Panc1 (cell line): ENCODE measurements at regions not wholly inside any gene's neighbourhood (a gene's known extent, or its start where the extent isn't known, plus 50 kb on each side); places are given as distances from the start of the nearest gene placed in this dataset.

ENCODE experiments used
- ATAC-seq: fragments of 200-7000 bp; cut with Tn5 transposase; 2 replicates; pipeline ENCODE4 v1.9.1; 2020; ENCODE audit warnings: mild to moderate bottlenecking, moderate library complexity
- BruUV-seq: library from RNA; stranded (reverse); fragments of 400-500 nt; replicated peaks from 2 replicates; lab custom pipeline; 2021; lab: Mats Ljungman, UMichigan
- CTCF ChIA-PET: fragments of 300-600 bp; sonication (Branson Sonifier 250); formaldehyde crosslinking; loops from one replicate; lab custom pipeline; 2022; ENCODE audit warnings: antibody characterized with exemption; lab: Charles Lee
- POLR2A ChIA-PET: fragments of 300-600 bp; sonication (Branson Sonifier 250); formaldehyde crosslinking; loops from one replicate; lab custom pipeline; 2022; ENCODE audit warnings: antibody characterized with exemption; lab: Charles Lee
- DNase-seq: peaks from one replicate; pipeline ENCODE4 v3.0.0-alpha.2; 2010; ENCODE audit warnings: low read depth, low spot score
- H3K27ac ChIP-seq: 2 replicates; pipeline ENCODE4 v1.5.1; 2011; ENCODE audit warnings: mild to moderate bottlenecking, low read length, inconsistent platforms
- H3K27me3 ChIP-seq: fragments of 200-500 bp; sonication (Bioruptor generic); 2 replicates; pipeline ENCODE4 v1.6.0; 2014; ENCODE audit warnings: low read length, inconsistent platforms; ENCODE audit not compliant: control insufficient read depth, insufficient read depth
- H3K36me3 ChIP-seq: fragments of 200-500 bp; sonication (Bioruptor generic); 2 replicates; pipeline ENCODE4 v1.5.1; 2014; ENCODE audit warnings: inconsistent platforms, mild to moderate bottlenecking, low read length, moderate library complexity; ENCODE audit not compliant: control insufficient read depth, insufficient read depth
- H3K4me1 ChIP-seq: 2 replicates; pipeline ENCODE4 v1.5.1; 2011; ENCODE audit warnings: inconsistent platforms, mild to moderate bottlenecking, low read length, moderate library complexity; ENCODE audit not compliant: control insufficient read depth, insufficient read depth
- H3K4me3 ChIP-seq, 2 experiments: 2 replicates each; pipeline ENCODE4 v1.5.1; 2011 to 2012; ENCODE audit warnings: low read depth in 2 of 2, low read length in 2 of 2, mild to moderate bottlenecking in 2 of 2, inconsistent platforms in 1 of 2, moderate library complexity in 1 of 2
- H3K9me3 ChIP-seq: fragments of 200-500 bp; sonication (Bioruptor generic); 2 replicates; pipeline ENCODE4 v1.5.1; 2014; ENCODE audit warnings: low read depth, mild to moderate bottlenecking, inconsistent platforms, low read length, moderate library complexity; ENCODE audit not compliant: control insufficient read depth, insufficient read depth
- POLR2AphosphoS5 ChIP-seq: IDR thresholded peaks from 2 replicates; pipeline ENCODE4 v1.6.1; 2012; ENCODE audit warnings: mild to moderate bottlenecking, low read depth, low read length, moderate library complexity
- SIN3A ChIP-seq: IDR thresholded peaks from 2 replicates; pipeline ENCODE4 v1.6.1; 2012; ENCODE audit warnings: low read depth, mild to moderate bottlenecking, low read length, moderate library complexity, borderline replicate concordance; ENCODE audit not compliant: insufficient read depth
- TCF7L2 ChIP-seq: IDR thresholded peaks from 2 replicates; pipeline ENCODE4 v1.6.1; 2011; ENCODE audit warnings: mild to moderate bottlenecking, low read depth, low read length, inconsistent platforms
- in situ Hi-C: cut with HindIII; loops from 2 replicates; pipeline ENCODE4 v1.10.0; 2016; ENCODE audit warnings: low sequenced_read_pairs, low pct_unique_long_range_greater_than_20kb
- intact Hi-C: fragments of 100-400 bp; cut with micrococcal nuclease; formaldehyde crosslinking; loops from one replicate; pipeline ENCODE4 v1.10.0; 2022; ENCODE audit not compliant: unreplicated experiment
- TF ChIP-seq, protein P1 (sequence below), 2 experiments: IDR thresholded peaks; 2 replicates each; pipeline ENCODE4 v1.6.1; 2011 to 2012; ENCODE audit warnings: low read depth in 2 of 2, control low read depth in 1 of 2, low read length in 1 of 2, mild to moderate bottlenecking in 1 of 2, moderate library complexity in 1 of 2; ENCODE audit not compliant: insufficient read depth in 1 of 2
- TF ChIP-seq, protein P2 (sequence below): fragments of 450-650 bp; IDR thresholded peaks from 2 replicates; pipeline ENCODE4 v1.5.1; 2017; ENCODE audit warnings: mild to moderate bottlenecking

- no TSS peak for BruUV-seq
- TF ChIP-seq TCF7L2: no peak
- TF ChIP-seq, protein P1, sequence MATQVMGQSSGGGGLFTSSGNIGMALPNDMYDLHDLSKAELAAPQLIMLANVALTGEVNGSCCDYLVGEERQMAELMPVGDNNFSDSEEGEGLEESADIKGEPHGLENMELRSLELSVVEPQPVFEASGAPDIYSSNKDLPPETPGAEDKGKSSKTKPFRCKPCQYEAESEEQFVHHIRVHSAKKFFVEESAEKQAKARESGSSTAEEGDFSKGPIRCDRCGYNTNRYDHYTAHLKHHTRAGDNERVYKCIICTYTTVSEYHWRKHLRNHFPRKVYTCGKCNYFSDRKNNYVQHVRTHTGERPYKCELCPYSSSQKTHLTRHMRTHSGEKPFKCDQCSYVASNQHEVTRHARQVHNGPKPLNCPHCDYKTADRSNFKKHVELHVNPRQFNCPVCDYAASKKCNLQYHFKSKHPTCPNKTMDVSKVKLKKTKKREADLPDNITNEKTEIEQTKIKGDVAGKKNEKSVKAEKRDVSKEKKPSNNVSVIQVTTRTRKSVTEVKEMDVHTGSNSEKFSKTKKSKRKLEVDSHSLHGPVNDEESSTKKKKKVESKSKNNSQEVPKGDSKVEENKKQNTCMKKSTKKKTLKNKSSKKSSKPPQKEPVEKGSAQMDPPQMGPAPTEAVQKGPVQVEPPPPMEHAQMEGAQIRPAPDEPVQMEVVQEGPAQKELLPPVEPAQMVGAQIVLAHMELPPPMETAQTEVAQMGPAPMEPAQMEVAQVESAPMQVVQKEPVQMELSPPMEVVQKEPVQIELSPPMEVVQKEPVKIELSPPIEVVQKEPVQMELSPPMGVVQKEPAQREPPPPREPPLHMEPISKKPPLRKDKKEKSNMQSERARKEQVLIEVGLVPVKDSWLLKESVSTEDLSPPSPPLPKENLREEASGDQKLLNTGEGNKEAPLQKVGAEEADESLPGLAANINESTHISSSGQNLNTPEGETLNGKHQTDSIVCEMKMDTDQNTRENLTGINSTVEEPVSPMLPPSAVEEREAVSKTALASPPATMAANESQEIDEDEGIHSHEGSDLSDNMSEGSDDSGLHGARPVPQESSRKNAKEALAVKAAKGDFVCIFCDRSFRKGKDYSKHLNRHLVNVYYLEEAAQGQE (IDR thresholded peaks at IDR 0.05; ENCODE audit: insufficient read depth in 1 of 2, low read depth in 2 of 2, low read length in 1 of 2): no peak
- TF ChIP-seq POLR2AphosphoS5: no peak
- TF ChIP-seq, protein P2, sequence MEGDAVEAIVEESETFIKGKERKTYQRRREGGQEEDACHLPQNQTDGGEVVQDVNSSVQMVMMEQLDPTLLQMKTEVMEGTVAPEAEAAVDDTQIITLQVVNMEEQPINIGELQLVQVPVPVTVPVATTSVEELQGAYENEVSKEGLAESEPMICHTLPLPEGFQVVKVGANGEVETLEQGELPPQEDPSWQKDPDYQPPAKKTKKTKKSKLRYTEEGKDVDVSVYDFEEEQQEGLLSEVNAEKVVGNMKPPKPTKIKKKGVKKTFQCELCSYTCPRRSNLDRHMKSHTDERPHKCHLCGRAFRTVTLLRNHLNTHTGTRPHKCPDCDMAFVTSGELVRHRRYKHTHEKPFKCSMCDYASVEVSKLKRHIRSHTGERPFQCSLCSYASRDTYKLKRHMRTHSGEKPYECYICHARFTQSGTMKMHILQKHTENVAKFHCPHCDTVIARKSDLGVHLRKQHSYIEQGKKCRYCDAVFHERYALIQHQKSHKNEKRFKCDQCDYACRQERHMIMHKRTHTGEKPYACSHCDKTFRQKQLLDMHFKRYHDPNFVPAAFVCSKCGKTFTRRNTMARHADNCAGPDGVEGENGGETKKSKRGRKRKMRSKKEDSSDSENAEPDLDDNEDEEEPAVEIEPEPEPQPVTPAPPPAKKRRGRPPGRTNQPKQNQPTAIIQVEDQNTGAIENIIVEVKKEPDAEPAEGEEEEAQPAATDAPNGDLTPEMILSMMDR: no peak
- no peak for TF ChIP-seq SIN3A
- no peak for ATAC-seq
- Histone ChIP-seq H3K4me3 (no peak overlapping the region), H3K27me3 (no peaks in the 10 kb centered on the region), H3K27ac (no peak overlapping the region), H3K36me3 (no peaks in the 10 kb centered on the region), H3K9me3 (peaks cover 4% of the 10 kb centered on the region; the same call in 1 of the 2 replicates), H3K4me1 (no peaks in the 10 kb centered on the region)
- no peak for DNase-seq
- intact Hi-C loops: no loop called here
- in situ Hi-C loops: no loop called here
- CTCF ChIA-PET: no interaction called here
- POLR2A ChIA-PET: no interaction called here
These were observed 105.6 kb upstream of the PEG3 start for GRCh38 chr19:56946159-56946558.

- ChIA-PET CTCF (no interaction called here), POLR2A (no interaction called here)
- no peak for TF ChIP-seq POLR2AphosphoS5
- no peak for TF ChIP-seq TCF7L2
- no peak for TF ChIP-seq SIN3A
- TF ChIP-seq, protein P1 (IDR thresholded peaks at IDR 0.05; ENCODE audit: insufficient read depth in 1 of 2, low read depth in 2 of 2, low read length in 1 of 2): no peak
- TF ChIP-seq, protein P2: no peak
- no peaks in the 10 kb centered on the region for H3K36me3 ChIP-seq
- ATAC-seq (no peak), DNase-seq (no peak)
- intact Hi-C loops: no loop called here
- no peaks in the 10 kb centered on the region for H3K4me1 ChIP-seq
- no peak overlapping the region for H3K4me3 ChIP-seq
- no TSS peak for BruUV-seq
- no peaks in the 10 kb centered on the region for H3K27me3 ChIP-seq
- H3K9me3 ChIP-seq: peaks cover 4% of the 10 kb centered on the region; the same call in 1 of the 2 replicates
- in situ Hi-C loops: no loop called here
- H3K27ac ChIP-seq: no peak overlapping the region
These were observed 106.7 kb upstream of the PEG3 start for GRCh38 chr19:56947206-56947605.
